ENCODE measurements at regions not wholly inside any gene's neighbourhood (a gene's known extent, or its start where the extent isn't known, plus 50 kb on each side); places are given as distances from the start of the nearest gene placed in this dataset.

DNA sequence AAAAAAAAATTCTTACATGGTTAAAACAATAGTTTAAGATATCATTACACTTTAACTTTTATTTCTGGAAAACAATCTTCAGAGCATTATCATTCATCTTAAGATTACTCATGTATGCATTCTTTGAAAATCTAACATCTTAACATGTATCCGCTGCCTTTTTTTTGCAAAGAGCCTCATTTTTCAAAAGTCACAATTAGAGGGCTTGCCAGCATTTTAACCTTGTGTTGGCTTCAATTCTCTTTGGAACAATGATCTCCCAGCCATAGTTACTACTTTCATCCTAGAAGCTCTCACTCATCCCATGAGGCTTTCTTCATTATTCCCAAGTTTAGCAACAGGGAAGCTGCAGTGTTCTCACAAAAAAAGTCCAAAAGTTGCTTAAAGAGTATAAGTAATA, 330.8 kb downstream of the BCKDHB start:
- Histone ChIP-seq H3K4me3 (ENCODE audit: low read depth in 2 of 2, low read length in 2 of 2) (no peak overlapping the region), H3K9me3 (ENCODE audit: control insufficient read depth, insufficient read depth, low read depth, low read length) (no peaks in the 10 kb centered on the region; the same call in 1 of the 2 replicates), H3K36me3 (ENCODE audit: control insufficient read depth, insufficient read depth, low read length) (no peaks in the 10 kb centered on the region), H3K27me3 (ENCODE audit: control insufficient read depth, insufficient read depth, low read length) (no peaks in the 10 kb centered on the region), H3K27ac (ENCODE audit: low read length) (no peak overlapping the region), H3K4me1 (ENCODE audit: control insufficient read depth, insufficient read depth, low read length) (no peaks in the 10 kb centered on the region)
- DNase-seq (ENCODE audit: low read depth, low spot score) (no peak), ATAC-seq (no peak)
- ChIA-PET POLR2A (no interaction called here), CTCF (no interaction called here)
- in situ Hi-C loops (cut with HindIII; ENCODE audit: low pct_unique_long_range_greater_than_20kb, low sequenced_read_pairs): no loop called here
- intact Hi-C loops (cut with micrococcal nuclease; ENCODE audit: unreplicated experiment): no loop called here
- TF ChIP-seq SIN3A (IDR thresholded peaks at IDR 0.05; ENCODE audit: borderline replicate concordance, insufficient read depth, low read depth, low read length) (no peak), POLR2AphosphoS5 (IDR thresholded peaks at IDR 0.05; ENCODE audit: low read depth, low read length) (no peak), TCF7L2 (IDR thresholded peaks at IDR 0.05; ENCODE audit: low read depth, low read length) (no peak)
- TF ChIP-seq, protein P1, sequence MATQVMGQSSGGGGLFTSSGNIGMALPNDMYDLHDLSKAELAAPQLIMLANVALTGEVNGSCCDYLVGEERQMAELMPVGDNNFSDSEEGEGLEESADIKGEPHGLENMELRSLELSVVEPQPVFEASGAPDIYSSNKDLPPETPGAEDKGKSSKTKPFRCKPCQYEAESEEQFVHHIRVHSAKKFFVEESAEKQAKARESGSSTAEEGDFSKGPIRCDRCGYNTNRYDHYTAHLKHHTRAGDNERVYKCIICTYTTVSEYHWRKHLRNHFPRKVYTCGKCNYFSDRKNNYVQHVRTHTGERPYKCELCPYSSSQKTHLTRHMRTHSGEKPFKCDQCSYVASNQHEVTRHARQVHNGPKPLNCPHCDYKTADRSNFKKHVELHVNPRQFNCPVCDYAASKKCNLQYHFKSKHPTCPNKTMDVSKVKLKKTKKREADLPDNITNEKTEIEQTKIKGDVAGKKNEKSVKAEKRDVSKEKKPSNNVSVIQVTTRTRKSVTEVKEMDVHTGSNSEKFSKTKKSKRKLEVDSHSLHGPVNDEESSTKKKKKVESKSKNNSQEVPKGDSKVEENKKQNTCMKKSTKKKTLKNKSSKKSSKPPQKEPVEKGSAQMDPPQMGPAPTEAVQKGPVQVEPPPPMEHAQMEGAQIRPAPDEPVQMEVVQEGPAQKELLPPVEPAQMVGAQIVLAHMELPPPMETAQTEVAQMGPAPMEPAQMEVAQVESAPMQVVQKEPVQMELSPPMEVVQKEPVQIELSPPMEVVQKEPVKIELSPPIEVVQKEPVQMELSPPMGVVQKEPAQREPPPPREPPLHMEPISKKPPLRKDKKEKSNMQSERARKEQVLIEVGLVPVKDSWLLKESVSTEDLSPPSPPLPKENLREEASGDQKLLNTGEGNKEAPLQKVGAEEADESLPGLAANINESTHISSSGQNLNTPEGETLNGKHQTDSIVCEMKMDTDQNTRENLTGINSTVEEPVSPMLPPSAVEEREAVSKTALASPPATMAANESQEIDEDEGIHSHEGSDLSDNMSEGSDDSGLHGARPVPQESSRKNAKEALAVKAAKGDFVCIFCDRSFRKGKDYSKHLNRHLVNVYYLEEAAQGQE (IDR thresholded peaks at IDR 0.05; ENCODE audit: insufficient read depth in 1 of 2, low read depth in 2 of 2, low read length in 1 of 2): no peak
- TF ChIP-seq, protein P2, sequence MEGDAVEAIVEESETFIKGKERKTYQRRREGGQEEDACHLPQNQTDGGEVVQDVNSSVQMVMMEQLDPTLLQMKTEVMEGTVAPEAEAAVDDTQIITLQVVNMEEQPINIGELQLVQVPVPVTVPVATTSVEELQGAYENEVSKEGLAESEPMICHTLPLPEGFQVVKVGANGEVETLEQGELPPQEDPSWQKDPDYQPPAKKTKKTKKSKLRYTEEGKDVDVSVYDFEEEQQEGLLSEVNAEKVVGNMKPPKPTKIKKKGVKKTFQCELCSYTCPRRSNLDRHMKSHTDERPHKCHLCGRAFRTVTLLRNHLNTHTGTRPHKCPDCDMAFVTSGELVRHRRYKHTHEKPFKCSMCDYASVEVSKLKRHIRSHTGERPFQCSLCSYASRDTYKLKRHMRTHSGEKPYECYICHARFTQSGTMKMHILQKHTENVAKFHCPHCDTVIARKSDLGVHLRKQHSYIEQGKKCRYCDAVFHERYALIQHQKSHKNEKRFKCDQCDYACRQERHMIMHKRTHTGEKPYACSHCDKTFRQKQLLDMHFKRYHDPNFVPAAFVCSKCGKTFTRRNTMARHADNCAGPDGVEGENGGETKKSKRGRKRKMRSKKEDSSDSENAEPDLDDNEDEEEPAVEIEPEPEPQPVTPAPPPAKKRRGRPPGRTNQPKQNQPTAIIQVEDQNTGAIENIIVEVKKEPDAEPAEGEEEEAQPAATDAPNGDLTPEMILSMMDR (IDR thresholded peaks at IDR 0.05): no peak
- no TSS peak for BruUV-seq (replicated peaks)

DNA sequence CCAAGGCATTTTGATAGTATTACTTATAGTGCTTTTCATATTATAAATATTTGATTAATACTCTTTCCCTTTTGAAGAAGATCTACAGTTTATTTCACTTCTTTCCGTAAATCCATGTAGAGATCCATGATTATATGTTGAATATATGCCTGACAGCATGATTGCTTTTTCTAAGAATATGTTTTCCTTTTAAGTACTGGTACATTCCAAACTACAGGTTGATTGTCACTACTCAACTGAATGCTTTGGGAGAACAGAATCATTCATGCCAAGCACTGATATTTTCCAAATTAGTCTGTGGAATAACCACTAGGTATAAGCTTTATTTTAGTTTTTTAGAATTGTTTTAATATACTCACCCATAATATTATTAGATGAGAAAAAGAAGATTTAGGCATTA, 330.2 kb downstream of the BCKDHB start:
- BruUV-seq (replicated peaks): no TSS peak
- no peaks in the 10 kb centered on the region for H3K4me1 ChIP-seq (ENCODE audit: control insufficient read depth, insufficient read depth, low read length)
- H3K27ac ChIP-seq (ENCODE audit: low read length): no peak overlapping the region
- no peak for DNase-seq (ENCODE audit: low read depth, low spot score)
- intact Hi-C loops (cut with micrococcal nuclease; ENCODE audit: unreplicated experiment) (no loop called here), in situ Hi-C loops (cut with HindIII; ENCODE audit: low pct_unique_long_range_greater_than_20kb, low sequenced_read_pairs) (no loop called here)
- ATAC-seq: no peak
- no peak overlapping the region for H3K4me3 ChIP-seq (ENCODE audit: low read depth in 2 of 2, low read length in 2 of 2)
- POLR2A ChIA-PET: no interaction called here
- CTCF ChIA-PET: no interaction called here
- no peaks in the 10 kb centered on the region; the same call in 1 of the 2 replicates for H3K9me3 ChIP-seq (ENCODE audit: control insufficient read depth, insufficient read depth, low read depth, low read length)
- no peaks in the 10 kb centered on the region for H3K36me3 ChIP-seq (ENCODE audit: control insufficient read depth, insufficient read depth, low read length)
- H3K27me3 ChIP-seq (ENCODE audit: control insufficient read depth, insufficient read depth, low read length): no peaks in the 10 kb centered on the region
- TF ChIP-seq SIN3A (IDR thresholded peaks at IDR 0.05; ENCODE audit: borderline replicate concordance, insufficient read depth, low read depth, low read length): no peak
- TF ChIP-seq, protein P2 (IDR thresholded peaks at IDR 0.05): no peak
- TF ChIP-seq, protein P1 (IDR thresholded peaks at IDR 0.05; ENCODE audit: insufficient read depth in 1 of 2, low read depth in 2 of 2, low read length in 1 of 2): no peak
- TF ChIP-seq POLR2AphosphoS5 (IDR thresholded peaks at IDR 0.05; ENCODE audit: low read depth, low read length): no peak
- TF ChIP-seq TCF7L2 (IDR thresholded peaks at IDR 0.05; ENCODE audit: low read depth, low read length): no peak
